Progenitor cell of endocrine pancreas (in vitro differentiated cells): ENCODE measurements at regions not wholly inside any gene's neighbourhood (a gene's known extent, or its start where the extent isn't known, plus 50 kb on each side); places are given as distances from the start of the nearest gene placed in this dataset.

Source experiments
- DNase-seq: peaks from one replicate; pipeline ENCODE4 v3.0.0; 2021; ENCODE audit warnings: low spot score; ENCODE audit not compliant: unreplicated experiment
- H3K27ac Mint-ChIP-seq: 2 replicates; pipeline ENCODE4 v1.8.0; 2021; ENCODE audit warnings: mild to moderate bottlenecking, moderate library complexity, mixed read lengths
- H3K27me3 Mint-ChIP-seq: 2 replicates; pipeline ENCODE4 v1.8.0; 2021; ENCODE audit warnings: mixed read lengths
- H3K36me3 Mint-ChIP-seq: 2 replicates; pipeline ENCODE4 v1.8.0; 2022; ENCODE audit warnings: mixed read lengths; ENCODE audit not compliant: insufficient read depth
- H3K4me1 Mint-ChIP-seq: 2 replicates; pipeline ENCODE4 v1.8.0; 2021; ENCODE audit warnings: low read depth, mixed read lengths
- H3K4me3 Mint-ChIP-seq: 2 replicates; pipeline ENCODE4 v1.8.0; 2021; ENCODE audit warnings: low read depth, mild to moderate bottlenecking, moderate library complexity, mixed read lengths
- H3K9me3 Mint-ChIP-seq: 2 replicates; pipeline ENCODE4 v1.8.0; 2021; ENCODE audit warnings: low read depth, mixed read lengths
- TF ChIP-seq, protein P1 (sequence below): fragments of 200-600 bp; sonication (generic); IDR thresholded peaks from one replicate; pipeline ENCODE4 v1.5.0; 2021; ENCODE audit warnings: antibody characterized with exemption, mild to moderate bottlenecking; ENCODE audit not compliant: unreplicated experiment

DNA sequence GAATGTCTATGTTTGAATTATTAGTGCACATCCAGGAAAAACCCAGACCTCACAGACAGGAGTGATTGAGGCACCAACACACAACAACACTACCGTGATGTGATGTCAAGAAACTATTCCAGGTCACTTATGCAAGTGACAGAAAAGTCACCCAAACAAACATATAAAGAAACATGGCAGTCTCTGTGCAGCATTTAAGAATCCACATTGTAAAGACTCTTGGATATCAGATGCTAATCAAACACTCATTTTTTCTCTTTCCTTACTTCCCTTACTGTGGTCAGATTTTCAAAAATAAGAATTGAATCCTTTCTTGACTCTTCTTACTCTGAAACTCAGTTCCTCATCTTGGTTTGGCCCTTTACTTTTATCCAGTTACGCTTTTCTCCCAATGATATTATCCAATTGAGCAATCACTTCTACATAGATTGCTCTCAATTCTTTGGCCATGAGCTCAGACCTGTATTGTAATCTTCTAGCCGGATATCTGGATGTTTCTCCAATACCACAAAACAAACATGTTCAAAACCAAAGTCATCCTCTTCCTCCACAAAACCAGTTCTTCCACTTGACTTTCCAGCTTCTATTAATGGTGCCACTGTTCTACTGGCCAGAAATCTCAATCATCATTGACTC, 115.4 kb downstream of the DUSP6 start:
- peaks cover 10% of the 10 kb centered on the region for H3K4me1 Mint-ChIP-seq
- no peaks in the 10 kb centered on the region for H3K27me3 Mint-ChIP-seq
- no peak overlapping the region for H3K27ac Mint-ChIP-seq
- H3K4me3 Mint-ChIP-seq, result no peak overlapping the region
- DNase-seq, result no peak
- no peaks in the 10 kb centered on the region for H3K36me3 Mint-ChIP-seq
- H3K9me3 Mint-ChIP-seq, result peaks cover 23% of the 10 kb centered on the region
- TF ChIP-seq, protein P1, sequence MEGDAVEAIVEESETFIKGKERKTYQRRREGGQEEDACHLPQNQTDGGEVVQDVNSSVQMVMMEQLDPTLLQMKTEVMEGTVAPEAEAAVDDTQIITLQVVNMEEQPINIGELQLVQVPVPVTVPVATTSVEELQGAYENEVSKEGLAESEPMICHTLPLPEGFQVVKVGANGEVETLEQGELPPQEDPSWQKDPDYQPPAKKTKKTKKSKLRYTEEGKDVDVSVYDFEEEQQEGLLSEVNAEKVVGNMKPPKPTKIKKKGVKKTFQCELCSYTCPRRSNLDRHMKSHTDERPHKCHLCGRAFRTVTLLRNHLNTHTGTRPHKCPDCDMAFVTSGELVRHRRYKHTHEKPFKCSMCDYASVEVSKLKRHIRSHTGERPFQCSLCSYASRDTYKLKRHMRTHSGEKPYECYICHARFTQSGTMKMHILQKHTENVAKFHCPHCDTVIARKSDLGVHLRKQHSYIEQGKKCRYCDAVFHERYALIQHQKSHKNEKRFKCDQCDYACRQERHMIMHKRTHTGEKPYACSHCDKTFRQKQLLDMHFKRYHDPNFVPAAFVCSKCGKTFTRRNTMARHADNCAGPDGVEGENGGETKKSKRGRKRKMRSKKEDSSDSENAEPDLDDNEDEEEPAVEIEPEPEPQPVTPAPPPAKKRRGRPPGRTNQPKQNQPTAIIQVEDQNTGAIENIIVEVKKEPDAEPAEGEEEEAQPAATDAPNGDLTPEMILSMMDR, result no peak

DNA sequence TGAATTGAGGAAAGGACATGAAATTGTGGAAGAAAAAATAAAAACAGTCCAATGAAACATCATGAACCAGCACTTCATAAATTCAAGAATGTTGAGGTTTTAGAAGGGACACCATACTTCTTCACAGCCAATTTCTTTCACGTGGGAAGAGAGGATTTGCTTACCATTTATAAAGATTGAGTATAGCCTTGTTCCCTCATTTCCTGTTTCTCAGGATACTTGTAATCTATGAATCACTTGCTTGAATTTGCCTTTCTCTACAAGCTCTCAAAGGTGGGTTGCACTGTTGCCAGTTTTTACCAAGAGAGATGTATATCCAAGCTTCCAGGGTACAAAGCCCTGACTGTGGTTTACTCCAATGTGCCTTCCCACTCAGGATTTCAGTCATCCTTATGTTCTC, 116.1 kb downstream of the DUSP6 start:
- Mint-ChIP-seq H3K36me3 (no peaks in the 10 kb centered on the region), H3K4me1 (peaks cover 10% of the 10 kb centered on the region), H3K27ac (no peak overlapping the region), H3K27me3 (no peaks in the 10 kb centered on the region), H3K9me3 (peaks cover 20% of the 10 kb centered on the region), H3K4me3 (no peak overlapping the region)
- TF ChIP-seq, protein P1, result no peak
- DNase-seq, result no peak

DNA sequence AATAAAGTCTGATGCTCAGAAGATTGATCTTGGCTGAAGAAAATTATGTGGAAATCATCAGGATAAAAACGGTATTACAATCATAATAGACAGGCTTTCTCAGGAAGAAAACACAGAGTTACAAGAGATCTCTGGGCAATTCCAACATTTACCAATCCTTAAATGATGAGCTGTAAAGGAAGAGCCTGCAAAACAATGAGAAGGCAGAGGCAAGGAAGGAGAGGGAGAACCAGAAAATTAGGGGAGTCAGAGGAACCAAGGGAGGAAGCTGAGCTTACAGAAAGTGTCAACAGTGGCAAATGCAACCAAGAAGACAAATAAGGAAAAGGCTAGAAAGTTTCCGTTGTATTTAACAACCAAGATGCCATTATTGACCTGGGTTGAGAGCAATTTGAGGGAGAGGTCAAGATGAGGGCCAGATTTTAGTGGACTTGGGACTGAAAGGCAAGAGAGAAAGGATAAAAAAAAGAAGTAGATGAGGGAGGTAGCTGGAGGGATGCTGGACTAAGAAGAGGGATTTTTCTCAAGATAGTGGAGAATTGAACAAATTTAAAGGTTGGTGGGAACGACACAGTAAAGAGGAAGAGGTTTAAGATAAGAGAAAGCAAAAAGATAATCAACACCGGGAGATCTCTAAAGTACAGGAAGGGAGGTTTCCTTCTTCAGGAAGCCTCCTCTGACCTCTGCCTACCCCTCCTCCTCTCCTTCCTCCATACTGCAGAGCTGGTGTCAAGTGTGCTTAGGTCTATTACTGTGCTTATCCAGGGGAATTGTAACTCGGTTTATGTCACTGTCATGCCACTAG, 116.9 kb downstream of the DUSP6 start:
- Mint-ChIP-seq H3K4me3 (no peak overlapping the region), H3K4me1 (peaks cover 12% of the 10 kb centered on the region), H3K27me3 (no peaks in the 10 kb centered on the region), H3K27ac (no peak overlapping the region), H3K36me3 (no peaks in the 10 kb centered on the region), H3K9me3 (peaks cover 16% of the 10 kb centered on the region)
- no peak for DNase-seq
- TF ChIP-seq, protein P1, result no peak

DNA sequence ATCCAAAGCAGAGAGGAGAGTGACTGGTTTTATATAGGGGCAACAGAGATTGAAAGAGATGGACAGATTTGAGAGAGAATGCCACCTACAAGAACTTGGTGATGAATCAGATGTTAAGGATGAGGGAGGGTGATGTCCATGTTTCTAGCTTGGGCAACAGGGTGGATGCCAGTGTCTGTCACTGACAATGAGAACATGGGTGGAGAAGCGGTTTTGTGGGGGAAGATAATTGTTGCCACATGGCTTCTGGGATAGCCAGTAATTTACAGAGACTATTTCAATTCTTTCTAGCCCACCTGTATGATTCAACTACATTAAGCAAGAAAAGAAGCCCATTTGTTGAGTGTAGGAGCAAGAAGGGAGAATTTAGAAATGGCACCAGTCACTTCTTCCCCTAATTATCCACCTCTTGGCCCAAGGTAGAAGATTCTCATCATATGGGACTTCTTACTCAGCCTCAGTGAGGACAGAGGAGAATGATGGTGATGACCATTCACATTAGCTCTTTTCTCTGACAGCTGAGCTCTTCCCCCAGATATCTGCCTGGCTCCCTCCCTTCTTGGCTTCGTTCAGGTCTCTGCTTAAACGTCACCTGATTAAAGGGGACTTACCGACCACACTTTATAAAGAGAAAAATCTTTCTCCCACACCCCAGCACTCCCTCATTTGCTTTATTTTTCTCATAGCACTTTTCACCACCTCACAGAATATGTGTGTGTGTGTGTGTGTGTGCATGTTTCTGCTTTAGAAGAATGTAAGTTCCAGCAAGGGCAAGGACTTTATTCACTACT, 117.8 kb downstream of the DUSP6 start:
- Mint-ChIP-seq H3K4me3 (no peak overlapping the region), H3K36me3 (no peaks in the 10 kb centered on the region), H3K27ac (no peak overlapping the region), H3K4me1 (peaks cover 12% of the 10 kb centered on the region), H3K9me3 (peaks cover 16% of the 10 kb centered on the region), H3K27me3 (no peaks in the 10 kb centered on the region)
- TF ChIP-seq, protein P1, result no peak
- DNase-seq, result no peak

DNA sequence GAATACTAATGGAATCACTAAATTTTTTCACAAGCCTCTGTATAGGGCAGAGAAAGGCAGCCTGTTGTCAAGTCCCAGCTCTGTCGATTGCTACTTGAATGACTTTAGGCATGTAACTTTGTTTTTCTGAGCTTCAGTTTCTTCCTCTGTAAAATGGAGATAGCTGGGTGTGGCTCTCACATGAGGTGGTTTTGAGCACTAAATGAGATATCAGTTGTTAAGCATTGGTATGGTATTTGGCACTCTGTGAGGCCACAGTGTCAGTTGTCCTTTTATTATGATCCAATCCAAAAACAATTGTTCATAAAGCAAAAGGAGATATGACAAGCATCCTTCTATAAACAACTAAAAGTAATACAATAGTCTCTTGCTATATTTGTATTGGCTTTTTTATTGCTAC, 120.6 kb downstream of the DUSP6 start:
- DNase-seq, result no peak
- Mint-ChIP-seq H3K4me1 (peaks cover 16% of the 10 kb centered on the region), H3K27ac (no peak overlapping the region), H3K36me3 (no peaks in the 10 kb centered on the region), H3K9me3 (peaks cover 9% of the 10 kb centered on the region), H3K27me3 (no peaks in the 10 kb centered on the region), H3K4me3 (no peak overlapping the region)
- TF ChIP-seq, protein P1, result no peak
